Endometrial microvascular endothelial cells (primary cell): ENCODE measurements at regions not wholly inside any gene's neighbourhood (a gene's known extent, or its start where the extent isn't known, plus 50 kb on each side); places are given as distances from the start of the nearest gene placed in this dataset.
"Not testable (repeated sequence)": the region's sequence is repeated elsewhere in the genome, so short reads cannot be mapped to it uniquely, and the experiment has no call there.

Experiments
- in situ Hi-C: cut with HindIII; loops from 2 replicates; pipeline ENCODE4 v1.10.0; 2017; ENCODE audit warnings: low sequenced_read_pairs, low pct_unique_long_range_greater_than_20kb; ENCODE audit errors: inconsistent ontology term

DNA sequence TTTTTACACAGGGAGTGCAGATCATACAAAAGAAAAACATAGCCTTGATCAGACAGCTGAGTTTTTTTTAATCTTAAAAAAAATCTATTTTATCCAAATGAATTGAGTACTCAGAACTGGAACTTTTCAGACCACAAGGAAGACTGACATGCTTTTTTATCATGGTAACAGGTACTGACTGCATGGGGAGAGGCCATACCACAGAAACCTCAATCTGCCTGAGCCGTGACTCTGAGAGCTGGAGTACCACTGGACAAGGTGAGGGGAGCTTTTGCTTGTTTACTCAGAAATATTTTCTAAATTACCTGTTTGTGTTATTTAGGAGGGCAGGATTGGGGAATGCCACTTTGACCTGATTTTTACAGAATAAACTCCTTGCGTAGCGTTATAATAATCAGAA, 143.9 kb downstream of the ALX1 start:
- in situ Hi-C loops, result no loop called here

DNA sequence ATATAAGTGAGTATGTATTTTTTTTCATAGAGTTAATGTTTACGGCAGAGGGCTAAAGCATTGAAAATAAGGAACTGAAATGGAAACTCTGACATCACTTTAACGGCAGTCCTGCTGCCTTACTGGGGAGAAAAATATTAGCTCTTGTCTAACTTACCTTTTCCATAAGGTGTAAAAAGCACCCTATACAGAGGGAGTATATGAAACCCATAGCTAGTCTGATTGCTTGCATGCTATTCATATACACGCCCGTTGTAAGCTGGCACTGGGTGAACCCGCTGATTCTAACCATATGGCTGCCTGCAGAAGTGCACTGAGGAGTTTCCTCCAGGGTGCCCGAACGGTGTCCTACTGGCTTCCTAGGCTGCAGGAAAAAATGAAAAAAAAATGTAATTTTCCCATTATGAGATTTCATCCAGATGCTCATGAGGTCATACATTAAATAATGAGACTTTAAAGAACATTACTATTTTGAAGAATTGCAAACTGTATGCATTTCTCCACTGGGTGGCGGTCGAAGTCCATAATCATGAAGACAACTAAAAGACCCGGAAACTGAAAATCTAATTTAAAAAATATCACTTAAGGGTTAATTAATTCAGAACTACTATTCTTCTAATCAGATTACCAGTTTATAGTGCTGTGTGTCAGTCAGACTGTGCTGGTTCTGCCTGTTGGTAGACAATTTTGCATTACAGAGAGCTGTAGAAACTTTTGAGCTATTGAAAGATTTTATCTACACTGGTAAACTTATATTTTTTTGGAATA, 144.7 kb downstream of the ALX1 start:
- in situ Hi-C loops, result no loop called here

GRCh38 chr12:85425349-85425612, 145.3 kb downstream of the ALX1 start:
- in situ Hi-C loops, result no loop called here

GRCh38 chr12:85425926-85426325, 145.9 kb downstream of the ALX1 start:
- in situ Hi-C loops, result no loop called here

- in situ Hi-C loops, result not testable (repeated sequence)
Measured at GRCh38 chr12:85433148-85433547, 153.1 kb downstream of the ALX1 start.

DNA sequence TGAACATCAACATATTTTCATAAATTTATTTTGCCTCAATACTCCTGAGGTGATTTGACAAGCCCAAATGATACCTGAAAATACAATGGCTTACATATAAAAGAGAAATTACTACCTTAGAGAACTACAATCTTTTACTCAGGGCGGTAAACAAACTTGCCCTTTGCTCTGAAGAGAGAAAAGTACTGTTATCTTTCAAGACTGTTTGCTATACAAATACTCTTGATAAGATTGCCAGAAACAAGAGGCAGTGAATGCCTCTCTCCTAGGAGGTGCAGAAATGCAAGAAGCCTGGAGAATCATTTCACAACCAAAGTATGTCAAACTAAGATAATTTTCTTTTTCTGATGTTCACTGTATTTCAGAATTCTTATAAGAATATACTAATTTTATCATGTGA, 160.3 kb downstream of the ALX1 start:
- in situ Hi-C loops, result no loop called here

GRCh38 chr12:85441025-85441424, 161.0 kb downstream of the ALX1 start:
- in situ Hi-C loops, result no loop called here

- in situ Hi-C loops, result no loop called here
Measured at GRCh38 chr12:85441741-85442140, 161.7 kb downstream of the ALX1 start.

- in situ Hi-C loops, result no loop called here
Measured at GRCh38 chr12:85445060-85445938, 165.3 kb downstream of the ALX1 start.

- in situ Hi-C loops, result no loop called here
Measured at GRCh38 chr12:85448031-85448430, 168.0 kb downstream of the ALX1 start.

GRCh38 chr12:85448548-85449139, 168.6 kb downstream of the ALX1 start:
- in situ Hi-C loops, result no loop called here

DNA sequence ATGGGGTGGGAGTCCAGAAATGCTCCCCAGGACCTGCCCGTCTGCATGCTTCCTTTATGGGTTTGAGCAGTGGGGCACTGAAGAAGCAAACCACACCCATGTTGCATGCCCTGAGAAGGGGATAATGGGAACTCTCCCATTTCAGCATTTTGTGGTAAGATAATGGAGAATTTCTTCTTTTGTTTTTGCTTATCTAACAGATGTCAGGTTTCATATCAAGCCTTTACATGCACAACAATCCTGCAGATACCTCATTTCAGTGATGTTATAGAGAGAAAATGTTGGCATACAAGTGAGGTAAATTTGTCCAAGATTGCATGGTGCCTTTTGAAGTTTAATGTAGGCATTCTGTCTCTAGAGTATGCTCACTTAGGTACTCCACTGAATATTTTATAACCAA, 177.0 kb downstream of the ALX1 start:
- in situ Hi-C loops, result no loop called here

DNA sequence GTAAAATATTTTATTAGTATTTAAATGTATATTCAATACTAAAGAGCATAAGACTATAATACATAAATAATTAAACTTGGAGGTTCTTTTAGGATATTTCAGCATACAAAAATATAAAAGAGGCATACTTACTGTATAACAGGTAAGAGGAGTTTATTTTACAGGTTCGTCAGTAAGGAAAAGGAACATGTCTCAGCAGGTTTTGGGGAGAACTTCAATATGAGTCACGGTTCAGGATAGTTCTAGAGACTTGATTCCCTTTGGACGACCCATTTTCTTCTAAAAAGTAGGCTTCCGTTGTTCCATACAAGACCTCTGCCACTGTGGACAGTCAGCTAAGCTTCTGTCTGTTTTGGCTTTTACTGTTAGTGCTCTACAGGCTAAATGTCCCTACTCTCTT, 181.1 kb downstream of the ALX1 start:
- in situ Hi-C loops, result no loop called here

DNA sequence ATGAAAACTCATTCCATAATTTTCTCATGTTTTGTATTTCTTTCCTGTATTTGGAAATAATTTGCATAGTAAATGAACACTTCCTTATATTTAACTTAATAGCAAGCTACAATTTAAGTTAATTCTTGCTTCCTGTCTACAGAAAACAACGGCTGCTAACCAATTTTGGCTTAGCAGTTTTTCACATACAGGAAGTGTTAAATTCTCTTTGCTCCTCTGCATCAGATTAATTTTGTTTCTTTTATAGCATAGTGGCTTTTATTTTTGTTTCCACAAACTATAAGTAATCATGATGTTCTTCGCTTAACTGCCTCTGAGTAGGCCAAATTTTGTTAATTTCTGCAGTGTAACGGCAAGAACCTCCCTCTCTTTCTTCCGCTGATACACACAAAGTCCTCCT, 182.9 kb downstream of the ALX1 start:
- in situ Hi-C loops, result no loop called here

DNA sequence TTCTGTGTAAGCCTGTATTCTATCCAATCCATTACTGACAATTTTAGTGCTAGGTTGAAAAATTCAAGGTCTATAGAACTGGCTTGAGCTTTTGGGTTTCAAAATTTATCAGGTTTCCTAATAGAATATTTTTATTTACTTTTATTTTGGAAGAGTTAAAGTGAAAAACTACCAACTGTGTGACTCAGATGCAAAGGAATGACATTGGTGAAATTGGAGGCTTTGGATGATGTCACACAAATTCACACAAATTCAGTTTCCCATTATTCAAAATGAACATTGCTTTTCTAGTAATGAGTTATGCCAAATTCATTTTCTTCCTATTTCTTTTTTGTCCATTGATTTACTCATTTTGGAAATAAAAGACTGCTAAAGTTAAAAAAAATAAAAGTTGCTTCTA, 186.9 kb downstream of the ALX1 start:
- in situ Hi-C loops, result no loop called here

DNA sequence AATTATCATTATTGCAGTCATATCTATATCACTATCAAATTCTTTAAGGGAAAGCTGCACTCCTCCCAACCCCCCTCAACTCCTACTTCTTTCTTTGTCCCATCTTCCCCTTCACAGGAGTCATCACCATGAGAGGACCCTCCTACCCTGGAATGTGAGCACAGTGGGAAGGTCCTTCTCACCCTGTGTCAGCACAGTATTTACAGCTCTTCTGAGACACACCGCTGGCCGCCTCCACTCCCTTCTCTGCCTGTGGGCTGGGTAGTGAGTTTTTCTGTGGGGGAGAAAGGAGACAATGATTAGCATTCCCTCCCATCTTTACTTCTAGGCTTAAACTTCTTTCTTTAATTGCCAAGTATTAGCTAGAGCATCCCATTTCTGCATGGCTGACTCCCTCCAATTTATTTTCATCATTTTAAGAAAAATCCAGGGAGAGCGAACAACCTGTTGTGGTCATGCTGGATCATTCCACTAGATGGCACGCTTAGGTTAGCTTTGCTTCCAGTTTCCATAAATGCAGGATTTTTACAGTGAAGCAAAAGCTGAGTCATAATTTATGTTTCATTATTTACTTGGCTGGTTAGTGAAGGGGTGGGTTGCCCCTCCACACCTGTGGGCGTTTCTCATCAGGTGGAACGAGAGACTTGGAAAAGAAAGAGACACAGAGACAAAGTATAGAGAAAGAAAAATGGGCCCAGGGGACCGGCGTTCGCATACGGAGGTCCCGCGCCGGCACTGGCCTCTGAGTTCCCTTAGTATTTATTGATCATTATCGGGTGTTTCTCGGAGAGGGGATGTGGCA, 188.5 kb downstream of the ALX1 start:
- in situ Hi-C loops, result no loop called here

- in situ Hi-C loops, result not testable (repeated sequence)
Measured at GRCh38 chr12:85469158-85470086, 189.4 kb downstream of the ALX1 start.

DNA sequence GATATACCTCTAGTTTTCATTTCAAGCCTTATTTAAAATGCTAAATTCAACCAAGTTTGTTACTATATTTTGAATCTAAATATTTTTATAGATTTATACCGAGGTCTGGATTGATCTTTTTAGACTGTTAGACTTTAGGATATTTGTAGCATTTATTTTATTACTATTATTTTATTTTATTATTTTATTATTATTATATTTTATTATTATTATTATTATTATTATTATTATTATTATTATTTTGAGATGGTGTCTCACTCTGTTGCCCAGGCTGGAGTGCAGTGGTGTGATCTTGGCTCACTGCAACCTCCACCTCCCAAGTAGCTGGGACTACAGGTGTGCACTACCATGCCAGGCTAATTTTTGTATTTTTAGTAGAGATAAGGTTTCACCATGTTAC, 195.3 kb downstream of the ALX1 start:
- in situ Hi-C loops, result not testable (repeated sequence)
